Inflammatory macrophage treated with lipopolysaccharide for 4 hours (primary cell): ENCODE measurements at regions not wholly inside any gene's neighbourhood (a gene's known extent, or its start where the extent isn't known, plus 50 kb on each side); places are given as distances from the start of the nearest gene placed in this dataset.
"Not testable (repeated sequence)": the region's sequence is repeated elsewhere in the genome, so short reads cannot be mapped to it uniquely, and the experiment has no call there.

Source experiments
- DNase-seq: peaks from one replicate; pipeline ENCODE4 v3.0.0-alpha.2; 2020

DNA sequence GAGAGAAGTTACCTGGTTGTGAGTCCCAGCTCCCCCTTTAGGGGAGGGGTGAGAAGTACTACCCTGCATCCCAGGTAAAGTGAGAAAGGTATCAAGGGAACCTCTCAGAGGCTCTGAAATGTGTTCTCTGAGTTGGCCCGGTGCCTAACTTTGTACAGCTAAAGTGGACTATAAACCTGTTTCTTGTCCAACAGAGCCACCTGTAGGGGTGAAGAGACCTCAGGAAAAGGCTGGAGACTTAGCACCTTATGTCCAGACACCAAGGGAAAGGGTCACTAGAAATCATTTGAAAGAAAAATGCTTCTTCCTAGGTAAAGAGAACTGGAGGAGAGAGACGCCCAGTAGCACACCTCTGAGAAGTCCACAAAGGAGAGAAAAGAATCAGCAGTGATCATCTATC is 108.3 kb upstream of the KIF2A start:
- no peak for DNase-seq

DNA sequence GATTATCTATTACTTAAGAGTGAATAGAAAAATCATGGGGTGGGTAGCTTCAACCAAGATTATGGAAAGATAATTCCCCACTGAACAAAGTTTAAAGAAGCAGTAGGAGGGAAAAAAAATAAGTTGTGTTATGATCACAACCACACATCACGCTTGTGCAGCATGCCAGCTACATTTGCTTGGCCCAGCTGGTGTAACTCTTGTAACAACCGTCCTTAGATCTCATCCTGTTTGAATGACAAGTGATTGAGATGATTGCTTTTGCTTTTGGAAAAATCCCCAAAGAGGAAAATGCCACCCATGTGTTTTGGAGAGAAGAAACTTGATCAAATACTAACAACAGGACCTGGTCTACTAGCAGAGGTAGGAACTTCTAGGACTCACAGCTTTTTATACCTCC is 107.6 kb upstream of the KIF2A start:
- DNase-seq = no peak

DNA sequence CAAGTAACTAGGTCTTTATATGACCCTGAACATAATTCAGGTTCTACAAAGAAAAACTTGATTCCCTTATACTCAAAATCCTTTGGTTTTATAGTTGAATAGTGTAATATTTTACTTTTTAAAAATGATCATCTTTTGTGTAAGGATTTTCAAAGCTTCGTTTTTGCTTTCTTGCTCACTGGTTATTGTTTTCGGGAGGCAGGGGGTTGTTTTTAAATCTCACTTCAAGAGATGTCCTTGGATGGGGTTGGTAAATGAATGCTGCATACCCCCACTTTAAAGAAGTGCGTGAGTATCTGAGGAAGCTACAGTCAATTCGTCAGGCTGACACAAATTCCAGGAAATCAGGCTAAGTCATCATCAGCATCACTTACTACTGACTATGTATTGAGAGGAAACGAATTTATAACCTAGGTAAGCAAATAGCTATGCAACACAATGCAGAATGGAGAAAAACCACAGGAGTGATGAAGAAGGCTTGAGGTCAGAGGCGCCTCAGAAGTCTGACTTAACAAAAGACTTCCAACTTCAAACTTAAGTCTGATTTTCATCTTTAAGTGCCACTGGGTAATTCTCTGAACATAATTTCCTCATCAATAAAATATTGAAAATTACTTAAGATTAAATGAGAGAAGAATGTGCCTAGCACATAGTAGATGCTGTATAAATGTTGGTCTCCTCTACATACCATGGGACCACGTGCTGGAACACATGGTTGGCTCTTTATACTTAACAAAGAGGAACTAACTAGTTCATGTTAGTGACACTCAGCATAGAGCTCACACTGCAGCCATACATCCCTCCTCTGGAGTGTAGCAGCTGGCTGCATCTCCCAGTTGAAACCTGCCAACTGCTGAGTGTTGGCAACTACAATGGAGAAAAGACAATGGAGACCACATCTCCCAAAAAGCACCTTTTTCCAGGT is 106.0 kb upstream of the KIF2A start:
- no peak for DNase-seq

DNA sequence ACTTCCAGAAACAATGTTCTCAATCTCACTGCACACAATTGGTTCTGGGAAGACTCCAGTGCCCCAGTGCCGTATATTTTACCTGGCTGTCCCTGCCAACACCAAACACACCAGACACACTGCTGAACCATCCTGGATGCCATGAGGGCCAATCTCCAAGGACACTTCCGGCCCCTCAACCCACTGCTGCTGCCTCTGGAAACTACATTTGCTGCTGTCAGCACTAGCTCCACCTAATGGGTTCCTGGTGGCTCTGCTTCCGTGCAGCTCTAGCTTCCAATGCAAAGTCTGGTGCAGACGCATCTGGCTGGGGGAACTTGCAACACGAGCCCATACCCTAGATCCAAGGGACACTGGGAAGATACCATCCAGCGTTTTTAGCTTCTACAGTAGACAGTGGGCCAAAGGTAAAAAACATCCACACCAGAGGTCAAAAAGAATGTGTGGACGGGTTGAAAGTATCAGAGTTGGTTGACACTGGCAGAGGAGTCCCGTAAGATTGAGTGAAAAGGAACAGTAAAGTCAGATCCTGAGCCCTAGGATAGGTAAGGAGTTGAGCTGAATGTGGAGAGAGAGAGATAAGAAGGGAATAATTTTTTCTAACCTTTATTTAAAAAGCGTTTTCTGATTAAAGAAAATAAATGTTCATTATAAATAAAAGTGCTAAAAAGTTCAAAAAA is 99.7 kb upstream of the KIF2A start:
- DNase-seq = no peak

DNA sequence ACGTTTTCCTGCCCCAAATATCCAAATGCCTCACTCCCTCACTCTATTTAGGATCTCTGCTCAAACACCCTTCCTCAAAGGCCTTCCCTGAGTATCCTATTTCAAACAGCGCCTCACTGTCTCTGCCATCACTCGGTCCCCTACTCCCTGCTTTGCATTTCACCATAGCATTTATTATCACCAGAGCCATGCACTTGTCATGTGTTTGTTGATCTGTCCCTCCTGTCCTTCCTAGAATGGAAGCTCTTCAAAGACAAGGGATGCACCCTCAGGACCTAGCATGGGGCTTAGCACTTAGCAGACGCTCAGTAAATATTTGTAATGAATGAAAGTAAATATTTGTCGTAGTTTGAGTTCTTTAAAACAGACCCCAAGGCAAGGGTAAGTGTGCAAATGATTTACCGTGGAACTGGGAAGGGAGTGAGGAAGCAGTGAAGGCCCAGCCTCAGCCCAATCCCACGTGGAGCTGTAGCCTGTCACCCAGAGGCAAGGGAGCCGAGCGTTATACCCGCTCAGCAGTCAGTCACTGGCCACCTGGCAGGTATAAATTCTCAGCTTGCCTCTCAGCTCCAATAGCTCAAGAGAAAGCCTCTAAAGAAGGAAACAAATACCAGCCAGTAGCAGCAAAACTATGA is 97.7 kb upstream of the KIF2A start:
- DNase-seq = no peak

DNA sequence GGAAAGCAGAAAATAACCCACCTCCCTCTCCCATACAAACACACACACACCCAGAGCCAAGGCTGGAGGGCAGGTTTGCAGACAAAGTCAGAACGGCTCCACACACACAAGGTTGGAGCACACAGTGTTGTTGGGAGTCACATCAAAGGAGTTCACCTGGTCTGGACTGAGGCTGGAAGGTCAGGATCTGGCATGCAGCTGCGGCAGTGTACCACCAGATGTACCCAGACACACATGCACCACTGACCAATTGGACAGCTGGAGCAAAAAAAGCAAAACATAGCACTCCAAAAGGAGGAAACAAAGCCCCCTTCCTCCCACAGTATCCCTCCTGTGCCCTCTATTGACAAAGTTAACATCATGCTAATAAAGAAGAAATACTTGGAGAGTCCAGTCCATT is 94.6 kb upstream of the KIF2A start:
- DNase-seq = no peak

DNA sequence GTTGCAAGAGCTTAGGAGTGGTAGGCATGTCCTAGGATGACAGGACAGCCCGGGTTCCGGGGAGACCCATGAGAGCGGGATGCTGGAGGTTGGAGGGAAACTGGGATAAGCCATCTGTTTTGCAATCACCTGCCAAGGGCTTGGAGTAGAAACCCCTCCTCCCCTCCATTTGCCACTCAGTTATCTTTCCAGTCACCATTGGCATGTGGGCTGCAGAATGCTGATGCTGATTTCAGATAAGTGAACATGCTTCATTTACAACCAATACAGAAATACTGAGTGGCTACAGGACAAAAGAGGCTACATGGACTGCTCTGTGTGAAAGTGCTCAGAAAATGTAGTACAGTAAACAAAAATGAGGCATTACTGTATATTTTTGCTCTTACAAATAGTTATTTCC is 93.4 kb upstream of the KIF2A start:
- DNase-seq = no peak

DNA sequence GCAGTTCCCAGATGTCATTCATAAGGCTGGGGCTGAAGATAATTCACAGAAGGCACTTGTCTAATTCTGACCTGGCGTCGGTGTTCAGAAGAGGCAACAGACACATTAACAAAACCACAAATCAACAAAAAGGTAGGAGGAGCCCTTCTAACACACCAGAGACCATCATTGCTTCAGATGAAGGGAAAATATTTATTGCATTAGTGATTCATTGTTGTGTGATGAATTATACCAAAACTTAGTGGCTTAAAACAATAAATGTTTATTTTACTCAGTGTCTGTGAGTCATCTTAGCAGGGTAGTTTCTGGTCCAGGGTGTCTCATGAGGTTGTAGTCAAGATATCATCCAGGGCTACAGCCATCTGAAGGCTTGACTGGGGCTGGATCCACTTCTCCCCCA is 91.3 kb upstream of the KIF2A start:
- DNase-seq = no peak

DNA sequence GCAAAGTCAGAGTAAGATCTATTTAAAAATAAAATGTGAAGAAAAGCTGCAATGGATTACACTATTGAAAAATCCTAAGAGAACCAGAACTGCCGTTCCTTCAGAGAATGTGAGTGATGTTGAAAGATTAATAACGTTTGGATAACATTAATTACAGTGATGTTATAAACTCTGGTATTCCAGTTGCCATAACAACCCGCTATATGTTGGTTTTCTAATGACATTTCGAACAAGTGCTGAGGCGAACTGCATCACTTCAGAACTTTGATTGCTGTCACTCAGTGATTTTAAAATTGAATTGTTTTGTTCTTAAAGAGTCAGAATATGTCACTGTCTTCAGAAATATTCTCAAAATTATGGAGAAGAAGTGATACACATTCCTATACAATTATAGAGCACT is 89.4 kb upstream of the KIF2A start:
- DNase-seq = not testable (repeated sequence)

DNA sequence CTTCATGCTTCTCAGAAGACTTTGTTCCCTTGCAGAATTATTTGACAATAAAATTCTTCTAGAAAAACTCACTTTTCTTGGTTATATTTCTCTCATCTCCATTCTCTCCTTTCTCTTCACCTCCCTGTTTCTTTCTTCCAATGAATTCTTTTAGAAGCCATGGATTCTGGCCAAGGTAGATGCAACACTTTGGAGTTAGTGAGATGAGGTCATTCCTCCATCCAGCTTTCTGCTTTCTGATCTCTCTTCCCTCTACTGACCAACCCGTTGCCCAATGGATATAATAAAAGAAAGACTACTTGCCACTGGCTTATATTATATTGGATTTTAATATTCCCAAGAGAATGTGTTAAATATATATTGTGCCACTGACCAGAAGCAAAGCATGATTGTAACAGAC is 88.9 kb upstream of the KIF2A start:
- not testable (repeated sequence) for DNase-seq

DNA sequence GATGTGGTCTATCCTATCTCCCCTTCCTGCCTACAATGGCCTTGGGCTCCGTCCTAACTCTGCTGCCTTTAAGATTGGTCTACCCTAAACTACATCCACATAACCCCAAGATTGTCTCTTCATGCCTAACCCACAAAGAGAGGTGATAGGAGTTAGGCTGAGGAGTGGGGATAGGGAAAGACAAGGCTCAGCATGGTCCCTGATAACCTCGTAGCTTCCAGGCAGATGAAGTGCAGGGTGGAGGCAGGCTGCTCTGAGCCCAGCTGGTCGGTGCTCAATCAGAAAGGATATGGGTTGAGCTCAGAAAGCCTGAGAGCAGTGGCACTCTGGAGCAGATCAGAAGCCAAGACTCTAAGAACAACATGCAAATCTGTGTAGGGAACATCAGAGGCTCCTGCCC is 87.1 kb upstream of the KIF2A start:
- not testable (repeated sequence) for DNase-seq

DNA sequence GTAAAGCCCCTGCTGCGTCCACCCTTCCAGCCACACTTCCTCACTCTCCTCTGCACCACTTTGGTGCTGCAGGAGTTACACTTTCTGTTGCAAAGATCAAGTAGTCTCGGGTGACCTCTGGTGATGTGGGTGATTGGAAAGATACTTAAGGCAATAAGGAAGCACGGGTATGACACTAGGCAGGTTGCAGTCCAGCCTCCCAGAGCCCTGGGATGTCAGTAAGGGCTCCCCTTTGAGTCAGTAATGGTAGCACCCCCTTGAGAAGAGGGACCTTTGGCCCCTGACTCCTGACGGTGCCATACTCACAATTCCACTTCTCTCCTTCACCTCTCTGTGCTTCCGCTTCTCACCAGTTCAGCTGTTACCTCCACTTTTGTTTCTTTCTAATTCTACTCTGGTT is 84.1 kb upstream of the KIF2A start:
- DNase-seq = not testable (repeated sequence)

DNA sequence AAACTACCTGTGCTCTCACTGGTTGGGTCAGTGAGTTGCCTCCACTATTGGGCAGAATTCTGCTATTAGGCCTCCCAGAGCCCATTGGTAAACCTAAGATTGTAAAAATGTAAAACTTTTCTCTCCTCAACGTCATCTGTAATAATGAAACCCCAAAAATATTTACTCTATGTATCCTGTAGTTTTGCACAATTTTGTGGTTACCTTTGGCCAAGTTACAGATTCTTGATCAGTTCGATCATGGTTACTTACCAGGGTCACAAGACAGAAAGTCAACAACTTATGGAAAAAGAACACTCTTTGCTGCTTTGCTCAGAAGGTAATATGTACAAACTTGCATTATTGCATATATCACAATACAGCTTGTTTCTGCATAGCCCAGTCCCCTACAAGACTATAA is 83.7 kb upstream of the KIF2A start:
- not testable (repeated sequence) for DNase-seq

DNA sequence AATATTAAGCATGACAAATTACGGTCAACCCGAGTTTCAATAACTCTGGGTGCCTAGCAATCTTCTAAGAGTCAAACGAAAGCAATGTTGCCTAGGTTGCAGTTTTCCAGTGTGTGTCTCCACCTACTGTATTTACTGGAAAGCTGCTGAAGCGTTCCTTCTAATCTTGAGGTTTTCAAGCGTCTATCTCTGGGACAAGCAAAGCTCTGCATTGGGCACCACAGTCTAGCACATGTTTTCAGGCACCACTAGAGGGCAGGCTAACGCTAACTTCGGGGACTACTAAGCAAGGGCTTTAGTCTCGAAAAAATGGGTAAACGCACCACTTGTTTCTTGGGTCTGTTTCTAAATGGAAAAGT is 82.7 kb upstream of the KIF2A start:
- not testable (repeated sequence) for DNase-seq

DNA sequence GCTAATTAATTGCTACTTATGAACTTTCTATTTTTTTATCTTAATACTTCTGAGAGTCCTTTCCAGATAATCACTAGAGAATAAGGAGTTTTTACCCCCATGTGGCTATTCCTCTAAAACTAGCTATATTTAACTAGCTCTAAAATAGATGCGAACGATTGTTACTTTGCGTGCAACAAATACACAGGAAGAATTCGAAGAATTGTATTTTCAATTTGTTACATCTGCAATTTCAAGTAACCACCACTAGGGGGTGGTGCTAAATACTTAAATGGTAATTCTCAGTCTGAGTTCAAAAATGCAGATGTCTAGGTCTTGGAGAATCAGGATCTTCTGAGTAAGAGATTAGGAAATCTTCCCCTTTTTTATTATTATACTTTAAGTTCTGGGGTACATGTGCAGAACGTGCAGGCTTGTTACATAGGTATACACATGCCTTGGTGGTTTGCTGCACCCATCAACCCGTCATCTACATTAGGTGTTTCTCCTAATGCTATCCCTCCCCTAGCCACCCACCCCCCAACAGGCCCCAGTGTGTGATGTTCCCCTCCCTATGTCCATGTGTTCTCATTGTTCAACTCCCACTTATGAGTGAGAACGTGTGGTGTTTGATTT is 80.9 kb upstream of the KIF2A start:
- not testable (repeated sequence) for DNase-seq

DNA sequence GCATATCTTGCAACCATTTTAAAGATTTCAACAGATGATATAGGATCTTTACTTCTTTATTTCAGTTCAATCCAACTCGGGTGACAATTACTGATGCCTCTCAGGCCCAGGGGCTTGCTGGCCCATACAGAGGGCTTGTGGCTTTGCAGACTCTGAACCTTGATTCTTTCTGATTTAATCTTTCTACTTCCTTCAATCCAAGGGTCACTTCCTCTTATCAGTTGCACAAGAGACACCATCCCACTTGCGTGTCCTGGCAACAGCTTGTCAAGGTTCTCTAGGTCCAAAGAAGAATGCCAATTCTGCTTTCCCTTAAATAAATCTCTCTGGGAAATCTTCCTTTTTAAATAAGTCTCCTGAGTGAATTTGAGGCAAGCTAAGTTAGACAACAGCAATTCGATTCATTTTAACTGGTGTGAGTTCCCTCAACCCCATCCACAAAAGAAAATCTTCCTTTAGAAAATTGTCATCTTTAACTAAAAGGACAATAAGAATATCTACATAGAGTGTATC is 75.1 kb upstream of the KIF2A start:
- peak; percentile 39 for DNase-seq

DNA sequence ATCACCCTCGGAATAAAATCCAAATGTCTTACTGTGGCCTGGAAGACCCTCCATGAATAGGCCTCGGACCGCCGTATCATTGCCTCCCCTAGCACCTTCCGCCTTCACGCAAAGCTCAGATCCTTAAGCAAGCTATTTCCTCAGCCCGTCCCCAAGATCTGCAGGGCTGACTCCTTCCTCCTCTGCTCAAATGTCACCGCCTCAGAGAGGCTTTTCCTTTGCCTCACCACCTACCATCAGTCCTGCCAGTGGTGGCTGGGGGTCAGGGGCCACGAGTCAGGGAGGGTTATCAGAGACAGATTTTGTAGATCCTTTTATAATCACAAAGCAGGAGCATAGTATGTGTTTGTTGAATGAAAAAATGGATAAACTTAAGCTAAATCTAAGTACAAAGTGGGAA is 74.4 kb upstream of the KIF2A start:
- DNase-seq = peak; percentile 44

DNA sequence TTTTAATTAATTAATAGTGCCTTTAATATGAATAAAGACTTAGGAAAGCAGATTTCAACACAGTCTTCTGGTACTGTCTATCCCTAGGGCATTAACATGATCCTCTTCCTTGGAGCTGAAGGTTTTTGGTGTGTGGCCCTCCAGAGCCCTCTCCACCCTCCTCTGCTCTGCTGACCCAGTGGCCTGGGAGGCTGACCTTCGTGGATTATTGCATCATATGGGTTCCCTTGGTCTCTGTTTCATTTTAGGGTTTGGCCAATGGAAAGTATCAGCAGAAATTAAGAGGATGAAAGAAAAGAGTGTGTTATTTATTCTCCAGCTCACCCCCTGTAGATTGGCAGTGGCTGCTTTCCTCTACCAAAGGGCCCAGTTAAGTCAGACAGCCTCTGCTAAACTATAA is 73.8 kb upstream of the KIF2A start:
- DNase-seq = not testable (repeated sequence)

DNA sequence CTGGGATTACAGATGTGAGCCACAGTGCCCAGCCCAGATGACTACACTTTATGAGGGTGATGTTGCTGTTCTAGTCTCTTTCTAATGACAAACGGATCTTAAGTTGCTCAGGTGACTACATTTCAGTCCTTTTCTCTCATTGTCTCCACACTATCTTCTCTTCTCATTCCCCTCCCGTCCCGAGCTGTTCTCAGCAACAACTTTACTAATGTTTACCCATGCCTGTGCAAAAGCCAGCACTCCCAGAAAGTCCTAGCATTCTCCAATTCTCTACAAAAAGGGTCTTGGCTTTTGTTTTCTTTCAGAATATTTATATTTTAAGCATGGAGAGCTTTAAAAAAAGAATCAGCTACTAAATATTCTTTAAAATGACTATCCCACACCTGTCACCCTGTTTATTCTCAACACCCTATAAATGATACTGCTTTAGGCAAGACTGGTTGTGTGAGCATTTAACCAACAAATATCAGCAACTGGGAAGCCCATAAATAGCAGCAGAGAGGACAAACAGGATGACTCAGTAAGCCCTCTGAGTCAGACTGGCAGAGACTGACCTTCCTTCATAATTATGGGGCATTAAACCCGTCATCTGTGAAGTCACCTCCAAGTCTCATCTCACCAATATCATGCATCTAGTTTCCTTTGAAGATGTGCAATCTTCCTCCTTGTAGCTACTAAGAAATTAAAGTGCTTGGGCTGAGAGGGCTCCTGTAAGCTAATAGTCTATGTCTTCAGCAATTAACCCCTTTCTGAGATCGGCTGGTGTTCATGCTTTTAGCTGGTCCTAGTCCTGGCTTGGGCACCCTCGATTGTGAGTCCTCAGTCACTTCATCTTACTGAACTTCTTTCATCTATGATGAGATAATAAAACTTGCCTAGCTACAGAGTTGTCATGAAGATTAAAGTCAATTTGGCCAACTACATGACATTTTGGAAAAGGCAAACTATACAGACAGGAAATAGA is 72.6 kb upstream of the KIF2A start:
- peak; percentile 77 for DNase-seq

DNA sequence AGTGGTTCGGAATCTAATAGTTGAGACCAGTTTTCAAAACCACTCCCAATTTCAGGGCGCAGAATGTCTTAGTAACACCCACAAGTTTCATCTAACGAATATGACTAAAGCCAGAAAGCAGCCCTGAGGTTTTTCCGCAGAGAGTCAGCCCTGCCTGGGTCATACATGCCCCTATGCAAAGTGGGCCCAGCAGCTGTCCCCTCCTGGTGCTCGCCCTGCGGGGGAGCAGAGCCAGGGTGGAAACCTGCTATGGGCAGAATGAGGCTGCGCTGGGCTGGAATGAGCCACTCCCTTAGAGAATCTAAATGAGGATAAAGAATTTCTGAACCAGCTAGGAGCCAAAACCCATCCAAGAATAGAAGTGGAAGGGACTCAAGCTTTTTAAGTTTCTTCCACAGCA is 69.4 kb upstream of the KIF2A start:
- DNase-seq = not testable (repeated sequence)

DNA sequence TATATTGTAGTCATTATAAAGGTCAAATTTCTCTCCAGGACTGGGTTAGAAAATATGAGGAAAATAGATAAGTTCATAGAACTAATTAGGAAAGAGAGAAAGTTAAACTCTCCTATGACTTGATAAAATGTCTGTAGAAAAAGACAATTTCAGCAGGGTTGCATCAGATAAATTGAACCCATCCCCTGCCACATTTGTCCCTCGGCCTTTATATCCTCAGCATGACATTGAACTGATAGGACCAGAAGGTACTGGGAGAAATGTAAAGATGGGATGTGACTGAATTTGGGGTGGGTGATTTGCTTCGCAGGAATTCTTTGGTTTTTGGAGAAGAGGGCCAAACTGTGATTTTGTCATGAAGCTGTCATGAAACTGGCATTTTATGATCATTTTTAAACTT is 68.1 kb upstream of the KIF2A start:
- not testable (repeated sequence) for DNase-seq

DNA sequence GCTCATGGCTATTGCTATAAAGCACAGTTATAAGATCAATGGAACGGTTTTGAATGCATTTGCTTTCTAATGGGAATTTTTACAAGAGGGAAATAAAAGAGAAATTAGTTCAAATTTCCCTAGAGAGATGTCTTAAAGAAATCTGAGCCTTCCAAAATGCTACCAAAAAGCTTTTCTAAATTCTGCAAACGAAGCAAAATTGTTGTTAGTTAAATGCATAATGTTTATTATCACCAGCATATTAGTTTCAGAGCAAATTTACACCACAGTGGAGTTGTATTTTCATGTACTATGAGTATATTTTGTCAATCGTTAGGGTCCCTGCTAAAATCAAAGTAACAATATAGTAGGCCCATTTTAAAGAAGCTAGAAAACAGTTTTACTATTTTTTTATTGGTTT is 67.4 kb upstream of the KIF2A start:
- DNase-seq = not testable (repeated sequence)
